ENCODE measurements at regions not wholly inside any gene's neighbourhood (a gene's known extent, or its start where the extent isn't known, plus 50 kb on each side); places are given as distances from the start of the nearest gene placed in this dataset.
"Not testable (repeated sequence)": the region's sequence is repeated elsewhere in the genome, so short reads cannot be mapped to it uniquely, and the experiment has no call there.

GRCh38 chr2:175350105-175350504 is 168.6 kb upstream of the ATP5MC3 start:
- no peak for DNase-seq (ENCODE audit: low read depth)

GRCh38 chr2:175342085-175342484 is 160.6 kb upstream of the ATP5MC3 start:
- DNase-seq (ENCODE audit: low read depth): no peak

- no peak for DNase-seq (ENCODE audit: low read depth)
Measured at GRCh38 chr2:175330195-175330594, 148.7 kb upstream of the ATP5MC3 start.

GRCh38 chr2:175326801-175327200 is 145.3 kb upstream of the ATP5MC3 start:
- DNase-seq (ENCODE audit: low read depth): no peak

- DNase-seq (ENCODE audit: low read depth): not testable (repeated sequence)
Measured at GRCh38 chr2:175326164-175326563, 144.7 kb upstream of the ATP5MC3 start.

- DNase-seq (ENCODE audit: low read depth): no peak
Measured at GRCh38 chr2:175323162-175323561, 141.7 kb upstream of the ATP5MC3 start.

- DNase-seq (ENCODE audit: low read depth): no peak
Measured at GRCh38 chr2:175318542-175318941, 137.0 kb upstream of the ATP5MC3 start.

GRCh38 chr2:175317751-175318150 is 136.2 kb upstream of the ATP5MC3 start:
- DNase-seq (ENCODE audit: low read depth): no peak

GRCh38 chr2:175312137-175312536 is 130.6 kb upstream of the ATP5MC3 start:
- DNase-seq (ENCODE audit: low read depth): no peak

- no peak for DNase-seq (ENCODE audit: low read depth)
Measured at GRCh38 chr2:175310813-175311504, 129.4 kb upstream of the ATP5MC3 start.

- no peak for DNase-seq (ENCODE audit: low read depth)
Measured at GRCh38 chr2:175309799-175310198, 128.3 kb upstream of the ATP5MC3 start.

GRCh38 chr2:175308005-175308404 is 126.5 kb upstream of the ATP5MC3 start:
- no peak for DNase-seq (ENCODE audit: low read depth)

GRCh38 chr2:175304541-175304940 is 123.0 kb upstream of the ATP5MC3 start:
- DNase-seq (ENCODE audit: low read depth): no peak

GRCh38 chr2:175293776-175294175 is 112.3 kb upstream of the ATP5MC3 start:
- no peak for DNase-seq (ENCODE audit: low read depth)

GRCh38 chr2:175293195-175293594 is 111.7 kb upstream of the ATP5MC3 start:
- DNase-seq (ENCODE audit: low read depth): no peak

- DNase-seq (ENCODE audit: low read depth): no peak
Measured at GRCh38 chr2:175282886-175283285, 101.4 kb upstream of the ATP5MC3 start.

GRCh38 chr2:175282300-175282699 is 100.8 kb upstream of the ATP5MC3 start:
- DNase-seq (ENCODE audit: low read depth): peak; percentile 12

GRCh38 chr2:175277772-175278171 is 96.3 kb upstream of the ATP5MC3 start:
- DNase-seq (ENCODE audit: low read depth): no peak

- no peak for DNase-seq (ENCODE audit: low read depth)
Measured at GRCh38 chr2:175275539-175275938, 94.0 kb upstream of the ATP5MC3 start.

- DNase-seq (ENCODE audit: low read depth): no peak
Measured at GRCh38 chr2:175259164-175259563, 77.7 kb upstream of the ATP5MC3 start.

GRCh38 chr2:175256806-175257585 is 75.5 kb upstream of the ATP5MC3 start:
- DNase-seq (ENCODE audit: low read depth): no peak

- DNase-seq (ENCODE audit: low read depth): not testable (repeated sequence)
Measured at GRCh38 chr2:175256391-175256790, 74.9 kb upstream of the ATP5MC3 start.

- no peak for DNase-seq (ENCODE audit: low read depth)
Measured at GRCh38 chr2:175253871-175254270, 72.4 kb upstream of the ATP5MC3 start.
